ENCODE measurements at regions not wholly inside any gene's neighbourhood (a gene's known extent, or its start where the extent isn't known, plus 50 kb on each side); places are given as distances from the start of the nearest gene placed in this dataset.
"Not testable (repeated sequence)": the region's sequence is repeated elsewhere in the genome, so short reads cannot be mapped to it uniquely, and the experiment has no call there.

GRCh38 chr1:188096521-188096920 lies 1267.8 kb downstream of the PLA2G4A start:
- DNase-seq = no peak

GRCh38 chr1:188117436-188117835 lies 1288.7 kb downstream of the PLA2G4A start:
- no peak for DNase-seq

- DNase-seq = no peak
These were observed 1293.9 kb downstream of the PLA2G4A start for GRCh38 chr1:188122646-188123045.

GRCh38 chr1:188127507-188127906 lies 1298.8 kb downstream of the PLA2G4A start:
- DNase-seq = no peak

GRCh38 chr1:188128761-188129160 lies 1300.0 kb downstream of the PLA2G4A start:
- peak; percentile 20 for DNase-seq

GRCh38 chr1:188129856-188130838 lies 1301.4 kb downstream of the PLA2G4A start:
- DNase-seq = no peak

GRCh38 chr1:188137221-188137620 lies 1308.5 kb downstream of the PLA2G4A start:
- no peak for DNase-seq

- DNase-seq = peak; percentile 75
These were observed 1312.2 kb downstream of the PLA2G4A start for GRCh38 chr1:188140958-188141357.

GRCh38 chr1:188154196-188154595 lies 1325.4 kb downstream of the PLA2G4A start:
- no peak for DNase-seq

- DNase-seq = peak; percentile 19
These were observed 1326.0 kb downstream of the PLA2G4A start for GRCh38 chr1:188154761-188155160.

- no peak for DNase-seq
These were observed 1326.5 kb downstream of the PLA2G4A start for GRCh38 chr1:188155261-188155660.

GRCh38 chr1:188164459-188164858 lies 1335.7 kb downstream of the PLA2G4A start:
- no peak for DNase-seq

GRCh38 chr1:188166654-188167053 lies 1337.9 kb downstream of the PLA2G4A start:
- DNase-seq = no peak

- DNase-seq = peak; percentile 72
These were observed 1341.2 kb downstream of the PLA2G4A start for GRCh38 chr1:188169971-188170370.

GRCh38 chr1:188170411-188170810 lies 1341.7 kb downstream of the PLA2G4A start:
- DNase-seq = peak; percentile 75

- peak; percentile 63 for DNase-seq
These were observed 1342.2 kb downstream of the PLA2G4A start for GRCh38 chr1:188170935-188171334.

- DNase-seq = not testable (repeated sequence)
These were observed 1353.3 kb downstream of the PLA2G4A start for GRCh38 chr1:188182063-188182462.

GRCh38 chr1:188188317-188188716 lies 1359.6 kb downstream of the PLA2G4A start:
- DNase-seq = no peak

- no peak for DNase-seq
These were observed 1366.2 kb downstream of the PLA2G4A start for GRCh38 chr1:188194916-188195315.

GRCh38 chr1:188218289-188218688 lies 1389.5 kb downstream of the PLA2G4A start:
- no peak for DNase-seq

- no peak for DNase-seq
These were observed 1391.3 kb downstream of the PLA2G4A start for GRCh38 chr1:188220051-188220450.

GRCh38 chr1:188224263-188224662 lies 1395.5 kb downstream of the PLA2G4A start:
- DNase-seq = no peak

GRCh38 chr1:188225975-188226374 lies 1397.2 kb downstream of the PLA2G4A start:
- DNase-seq = no peak

- no peak for DNase-seq
These were observed 1399.9 kb downstream of the PLA2G4A start for GRCh38 chr1:188228623-188229022.
